NCI-H2196 (cell line): ENCODE measurements at regions not wholly inside any gene's neighbourhood (a gene's known extent, or its start where the extent isn't known, plus 50 kb on each side); places are given as distances from the start of the nearest gene placed in this dataset.
"Not testable (repeated sequence)": the region's sequence is repeated elsewhere in the genome, so short reads cannot be mapped to it uniquely, and the experiment has no call there.

Source experiments
- DNase-seq: peaks from one replicate; lab custom pipeline; 2025; ENCODE audit not compliant: unreplicated experiment; lab: John Stamatoyannopoulos, UW

GRCh38 chr1:186255266-186255665 lies 119.8 kb downstream of the TPR start:
- no peak for DNase-seq

DNA sequence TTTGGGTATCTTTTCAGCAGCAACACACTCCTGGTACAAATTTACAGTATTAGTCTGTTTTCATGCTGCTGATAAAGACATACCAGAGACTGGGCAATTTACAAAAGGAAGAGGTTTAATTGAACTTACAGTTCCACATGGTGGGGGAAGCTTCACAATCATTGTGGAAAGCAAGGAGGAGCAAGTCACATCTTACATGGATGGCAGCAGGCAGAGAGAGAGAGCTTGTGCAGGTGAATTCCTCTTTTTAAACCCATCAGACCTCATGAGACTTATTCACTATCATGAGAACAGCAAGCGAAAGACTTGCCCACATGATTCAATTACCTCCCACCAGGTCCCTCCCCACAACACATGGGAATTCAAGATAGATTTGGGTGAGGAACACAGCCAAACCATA lies 124.5 kb downstream of the TPR start:
- no peak for DNase-seq

- DNase-seq: not testable (repeated sequence)
Observed at GRCh38 chr1:186248608-186249007, 126.4 kb downstream of the TPR start.

GRCh38 chr1:186244825-186245224 lies 130.2 kb downstream of the TPR start:
- peak; percentile 7 for DNase-seq
